Sciatic nerve (tissue), 2 donors: ENCODE measurements at regions not wholly inside any gene's neighbourhood (a gene's known extent, or its start where the extent isn't known, plus 50 kb on each side); places are given as distances from the start of the nearest gene placed in this dataset.
"Not testable (repeated sequence)": the region's sequence is repeated elsewhere in the genome, so short reads cannot be mapped to it uniquely, and the experiment has no call there.

Experiments used
- ATAC-seq: fragments of 200-7000 bp; cut with Tn5 transposase; one replicate; pipeline ENCODE4 v1.9.1; 2020; ENCODE audit warnings: mild to moderate bottlenecking, moderate library complexity
- DNase-seq: peaks from one replicate; pipeline ENCODE4 v3.0.0-alpha.2; 2020; ENCODE audit warnings: low spot score
- intact Hi-C: fragments of 100-400 bp; cut with DNase I; formaldehyde crosslinking; loops from one replicate; pipeline ENCODE4 v1.14.2; 2022
- donor health status: DM: no; HTN: no; CAD: no.
- donor health status: DM: no; HTN: no; CAD: no.

DNA sequence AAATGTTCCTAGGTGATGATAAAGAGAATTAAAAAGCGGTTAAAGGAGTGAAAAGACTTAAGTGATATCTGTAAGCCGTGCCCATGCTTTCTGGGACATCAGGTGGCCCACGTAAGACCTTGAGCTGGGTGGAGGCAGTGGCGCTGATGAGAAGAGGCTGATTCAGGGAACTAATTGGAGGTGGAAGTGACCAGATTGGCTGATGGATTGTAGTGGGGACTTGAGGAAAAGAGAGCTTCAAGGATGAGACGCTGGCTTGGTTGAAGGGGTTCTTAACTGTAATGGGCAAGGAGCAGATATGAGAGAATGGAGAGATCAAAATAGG lies 69.1 kb upstream of the EP300 start:
- DNase-seq (no peak), ATAC-seq (no peak)
- intact Hi-C loops: no loop called here

DNA sequence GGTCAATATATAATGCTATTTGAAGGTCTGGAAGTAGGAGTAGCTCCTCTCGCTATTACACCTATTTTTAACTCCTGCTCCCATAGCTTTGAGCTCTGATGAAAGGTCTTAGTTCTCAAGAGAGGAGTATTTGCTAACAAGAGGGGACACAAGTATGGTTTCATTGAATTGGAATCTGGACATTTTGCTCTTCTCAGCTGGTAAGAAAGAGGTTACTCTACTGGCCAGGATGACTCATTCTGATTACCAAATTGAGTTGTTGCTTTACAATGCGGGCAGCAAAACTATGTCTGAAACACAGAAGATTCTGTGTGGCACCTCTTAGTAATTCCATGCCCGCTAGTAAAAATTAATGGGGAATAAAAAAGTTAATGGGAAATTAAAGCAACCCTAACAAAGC lies 63.6 kb upstream of the EP300 start:
- intact Hi-C loops: no loop called here
- ATAC-seq (peak; percentile 46), DNase-seq (no peak)

DNA sequence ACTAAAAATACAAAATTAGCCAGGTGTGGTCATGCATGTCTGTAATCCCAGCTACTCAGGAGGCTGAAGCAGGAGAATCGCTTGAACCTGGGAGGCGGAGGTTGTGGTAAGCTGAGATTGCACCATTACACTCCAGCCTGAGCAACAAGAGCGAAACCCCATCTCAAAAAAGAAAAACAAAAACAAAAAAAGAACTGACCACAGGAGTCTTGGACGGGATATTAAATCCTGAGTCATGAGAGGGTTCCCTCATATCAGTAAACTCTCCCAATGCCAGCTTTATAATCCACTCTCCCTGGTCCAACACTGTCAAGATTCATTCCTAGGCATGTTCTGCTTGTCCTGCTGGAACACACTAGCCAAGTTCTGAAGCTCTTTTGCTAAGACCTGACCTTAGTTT lies 61.5 kb upstream of the EP300 start:
- intact Hi-C loops: no loop called here
- DNase-seq (no peak), ATAC-seq (no peak)

DNA sequence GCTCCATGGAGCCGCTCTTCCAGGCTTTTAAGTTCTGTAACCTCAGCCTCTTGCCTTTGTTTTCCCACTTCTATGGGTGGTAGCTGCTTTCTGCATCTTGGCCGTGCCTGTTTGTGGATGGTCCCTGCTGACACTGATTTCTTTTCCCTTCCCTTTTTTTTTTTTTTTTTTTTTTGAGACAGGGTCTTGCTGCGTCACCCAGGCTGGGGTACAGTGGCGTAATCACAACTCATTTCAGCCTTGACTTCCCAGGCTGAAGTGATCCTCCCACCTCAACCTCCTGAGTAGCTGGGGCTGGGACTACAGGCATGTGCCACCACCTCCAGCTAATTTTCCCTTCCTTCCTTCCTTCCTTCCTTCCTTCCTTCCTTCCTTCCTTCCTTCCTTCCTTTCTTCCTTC lies 57.7 kb upstream of the EP300 start:
- ATAC-seq (no peak), DNase-seq (no peak)
- intact Hi-C loops: loop anchor here (5.0 kb wide), 1 partner anchor 767 kb away; no protein-coding TSS in a partner anchor

DNA sequence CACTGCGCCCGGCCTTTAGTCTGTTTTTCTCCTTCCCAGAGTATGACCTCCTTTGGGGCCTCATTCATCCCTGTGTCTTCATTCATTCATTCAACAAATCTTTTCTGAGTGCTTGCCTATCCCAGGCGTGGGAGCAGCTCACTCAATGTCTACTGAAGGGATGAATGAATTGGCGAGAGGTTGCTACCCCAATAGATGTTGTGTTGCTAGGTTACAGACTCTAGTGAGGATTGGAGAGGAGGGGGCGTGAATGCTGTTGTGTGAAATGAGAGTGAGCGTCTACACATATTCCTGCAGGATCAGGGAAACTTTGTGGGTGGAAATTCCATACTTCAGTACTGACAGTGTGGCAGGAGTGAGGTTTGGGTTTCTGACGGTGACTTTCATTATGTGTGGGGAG lies 55.5 kb upstream of the EP300 start:
- intact Hi-C loops: loop anchor here (5.0 kb wide), 1 partner anchor 770 kb away; no protein-coding TSS in a partner anchor
- ATAC-seq (no peak), DNase-seq (no peak)

DNA sequence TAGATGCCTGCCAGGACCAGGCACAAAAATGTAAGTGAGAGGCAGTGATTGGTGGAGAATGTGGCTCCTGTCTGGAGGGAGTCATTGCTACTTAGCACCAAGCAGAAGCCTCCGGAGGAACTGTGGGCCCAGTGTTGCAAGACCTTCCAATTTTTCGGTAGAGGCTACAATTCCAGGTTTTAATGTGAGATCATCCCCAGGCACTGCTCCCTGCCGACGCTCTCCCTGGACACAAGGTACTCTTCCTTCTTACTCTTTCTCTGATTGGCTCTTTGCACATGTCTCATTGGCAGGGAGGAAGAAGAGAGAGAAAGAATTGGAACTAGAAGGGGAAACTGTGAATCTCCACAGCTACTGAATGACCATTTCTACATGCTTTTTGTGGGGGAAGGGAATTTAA lies 53.7 kb upstream of the EP300 start:
- ATAC-seq: no peak
- no peak for DNase-seq
- intact Hi-C loops: loop anchor here (5.0 kb wide), 1 partner anchor 771 kb away; no protein-coding TSS in a partner anchor

DNA sequence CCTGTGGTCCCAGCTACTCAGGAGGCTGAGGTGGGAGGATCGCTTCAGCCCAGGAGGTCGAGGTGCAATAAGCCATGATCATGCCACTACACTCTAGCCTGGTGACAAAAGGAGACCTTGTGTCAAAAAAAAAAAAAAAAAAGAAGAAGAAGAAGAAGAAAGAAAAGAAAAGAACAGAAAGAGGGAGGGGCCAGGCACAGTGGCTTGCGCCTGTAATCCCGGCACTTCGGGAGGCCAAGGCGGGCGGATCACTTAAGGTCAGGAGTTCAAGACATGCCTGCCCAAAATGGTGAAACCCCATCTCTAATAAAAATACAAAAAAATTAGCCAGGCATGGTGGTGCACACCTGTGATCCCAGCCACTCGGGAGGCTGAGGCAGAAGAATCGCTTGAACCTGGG lies 52.8 kb upstream of the EP300 start:
- intact Hi-C loops: loop anchor here (5.0 kb wide), 1 partner anchor 772 kb away; no protein-coding TSS in a partner anchor
- not testable (repeated sequence) for ATAC-seq, DNase-seq

DNA sequence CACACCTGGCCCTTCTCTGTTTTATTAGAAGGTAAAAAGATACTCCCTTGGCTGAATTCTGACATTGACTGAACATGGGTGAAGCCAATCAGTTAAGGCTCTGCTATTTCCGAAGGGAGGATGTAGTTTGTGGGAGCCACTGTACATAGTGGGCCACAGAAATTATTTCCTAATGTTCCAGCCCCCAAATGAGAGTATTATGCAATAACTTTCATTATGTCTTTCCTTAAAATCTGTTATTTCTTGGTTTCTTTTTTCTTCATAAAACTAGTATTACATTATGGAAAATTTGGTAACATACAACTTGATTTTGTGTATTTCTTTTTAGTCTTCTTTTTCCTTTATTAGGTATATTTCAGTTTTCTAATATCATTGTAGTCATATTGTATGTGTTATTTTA lies 51.9 kb upstream of the EP300 start:
- ATAC-seq (no peak), DNase-seq (no peak)
- intact Hi-C loops: no loop called here

DNA sequence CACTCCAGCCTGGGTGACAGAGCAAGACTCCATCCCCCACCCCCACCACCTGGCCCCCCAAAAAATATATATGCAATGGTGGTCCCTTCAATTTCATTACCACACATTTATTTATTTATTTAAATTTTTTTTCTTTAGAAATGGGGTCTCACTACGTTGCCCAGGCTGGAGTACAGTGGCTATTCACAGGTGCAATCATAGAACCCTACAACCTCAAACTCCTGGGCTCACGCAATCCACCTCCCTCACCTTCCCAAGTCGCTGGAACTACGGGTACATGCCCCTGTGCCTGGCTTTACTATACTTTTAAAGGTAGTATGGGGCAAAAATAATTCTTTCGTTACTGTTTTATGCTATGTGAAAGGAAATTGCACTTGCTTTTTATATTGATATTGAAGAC lies 50.9 kb upstream of the EP300 start:
- DNase-seq: no peak
- intact Hi-C loops: no loop called here
- no peak for ATAC-seq
